Neural crest cell (in vitro differentiated cells): ENCODE measurements at regions not wholly inside any gene's neighbourhood (a gene's known extent, or its start where the extent isn't known, plus 50 kb on each side); places are given as distances from the start of the nearest gene placed in this dataset.

ENCODE experiments used
- DNase-seq: peaks from one replicate; pipeline ENCODE4 v3.0.0; 2021; ENCODE audit warnings: low read depth, mixed read lengths, low spot score
- H3K27ac Mint-ChIP-seq: one replicate; pipeline ENCODE4 v1.8.0; 2021; ENCODE audit warnings: mild to moderate bottlenecking, mixed read lengths; ENCODE audit not compliant: unreplicated experiment
- H3K27me3 Mint-ChIP-seq: 2 replicates; pipeline ENCODE4 v1.8.0; 2021; ENCODE audit warnings: low read depth, mild to moderate bottlenecking, mixed read lengths
- H3K36me3 Mint-ChIP-seq: 2 replicates; pipeline ENCODE4 v1.8.0; 2021; ENCODE audit warnings: low read depth, mild to moderate bottlenecking, mixed read lengths
- H3K4me1 Mint-ChIP-seq: 2 replicates; pipeline ENCODE4 v1.8.0; 2021; ENCODE audit warnings: mixed read lengths
- H3K4me3 Mint-ChIP-seq: one replicate; pipeline ENCODE4 v1.8.0; 2021; ENCODE audit warnings: mild to moderate bottlenecking, mixed read lengths
- H3K9me3 Mint-ChIP-seq: 2 replicates; pipeline ENCODE4 v1.8.0; 2021; ENCODE audit warnings: mixed read lengths
- TF ChIP-seq, protein P1 (sequence below): fragments of 200-600 bp; sonication (generic); conservative IDR thresholded peaks from 2 replicates; pipeline ENCODE4 v1.5.0; 2021; ENCODE audit warnings: antibody characterized with exemption, mild to moderate bottlenecking

DNA sequence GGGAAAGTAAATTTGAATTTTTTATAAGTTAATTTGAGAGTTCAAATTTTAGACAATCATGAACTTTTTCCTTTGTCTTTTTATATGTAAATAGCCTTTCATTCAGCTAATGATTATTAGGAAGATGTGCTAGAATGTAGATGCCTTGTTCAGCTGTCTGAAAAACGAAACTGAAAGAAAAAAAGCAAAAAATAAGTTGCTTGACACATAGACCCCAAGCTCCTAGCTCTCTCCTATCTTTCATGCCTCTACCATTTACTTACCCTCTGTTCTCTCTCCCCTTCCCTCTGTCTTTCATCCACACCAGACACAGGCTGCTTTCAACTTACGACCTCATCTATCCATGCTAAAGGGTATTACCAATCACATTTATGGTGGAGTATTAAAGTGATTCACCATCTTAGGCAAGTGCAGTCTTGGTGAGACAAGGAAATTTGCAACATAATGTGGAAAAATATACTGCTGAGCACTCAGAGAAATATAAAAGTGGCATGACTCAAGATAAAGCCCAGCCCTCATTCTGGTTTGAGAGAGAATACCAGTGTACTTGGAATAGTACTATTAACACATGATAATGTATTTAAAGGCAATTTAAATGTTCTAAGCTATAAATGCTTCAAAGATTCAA, 425.6 kb downstream of the SUCLG1 start:
- peaks cover 9% of the 10 kb centered on the region for H3K4me1 Mint-ChIP-seq
- H3K27me3 Mint-ChIP-seq = no peaks in the 10 kb centered on the region
- H3K36me3 Mint-ChIP-seq = no peaks in the 10 kb centered on the region
- TF ChIP-seq, protein P1, sequence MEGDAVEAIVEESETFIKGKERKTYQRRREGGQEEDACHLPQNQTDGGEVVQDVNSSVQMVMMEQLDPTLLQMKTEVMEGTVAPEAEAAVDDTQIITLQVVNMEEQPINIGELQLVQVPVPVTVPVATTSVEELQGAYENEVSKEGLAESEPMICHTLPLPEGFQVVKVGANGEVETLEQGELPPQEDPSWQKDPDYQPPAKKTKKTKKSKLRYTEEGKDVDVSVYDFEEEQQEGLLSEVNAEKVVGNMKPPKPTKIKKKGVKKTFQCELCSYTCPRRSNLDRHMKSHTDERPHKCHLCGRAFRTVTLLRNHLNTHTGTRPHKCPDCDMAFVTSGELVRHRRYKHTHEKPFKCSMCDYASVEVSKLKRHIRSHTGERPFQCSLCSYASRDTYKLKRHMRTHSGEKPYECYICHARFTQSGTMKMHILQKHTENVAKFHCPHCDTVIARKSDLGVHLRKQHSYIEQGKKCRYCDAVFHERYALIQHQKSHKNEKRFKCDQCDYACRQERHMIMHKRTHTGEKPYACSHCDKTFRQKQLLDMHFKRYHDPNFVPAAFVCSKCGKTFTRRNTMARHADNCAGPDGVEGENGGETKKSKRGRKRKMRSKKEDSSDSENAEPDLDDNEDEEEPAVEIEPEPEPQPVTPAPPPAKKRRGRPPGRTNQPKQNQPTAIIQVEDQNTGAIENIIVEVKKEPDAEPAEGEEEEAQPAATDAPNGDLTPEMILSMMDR = no peak
- no peak for DNase-seq
- H3K27ac Mint-ChIP-seq = no peak overlapping the region
- no peaks in the 10 kb centered on the region for H3K9me3 Mint-ChIP-seq
- no peak overlapping the region for H3K4me3 Mint-ChIP-seq

- no peaks in the 10 kb centered on the region for H3K27me3 Mint-ChIP-seq
- no peaks in the 10 kb centered on the region for H3K9me3 Mint-ChIP-seq
- DNase-seq = no peak
- H3K36me3 Mint-ChIP-seq = no peaks in the 10 kb centered on the region
- H3K4me3 Mint-ChIP-seq = no peak overlapping the region
- no peak overlapping the region for H3K27ac Mint-ChIP-seq
- peaks cover 11% of the 10 kb centered on the region for H3K4me1 Mint-ChIP-seq
- TF ChIP-seq, protein P1 = no peak
Measured at GRCh38 chr2:84031312-84032050, 427.6 kb downstream of the SUCLG1 start.

DNA sequence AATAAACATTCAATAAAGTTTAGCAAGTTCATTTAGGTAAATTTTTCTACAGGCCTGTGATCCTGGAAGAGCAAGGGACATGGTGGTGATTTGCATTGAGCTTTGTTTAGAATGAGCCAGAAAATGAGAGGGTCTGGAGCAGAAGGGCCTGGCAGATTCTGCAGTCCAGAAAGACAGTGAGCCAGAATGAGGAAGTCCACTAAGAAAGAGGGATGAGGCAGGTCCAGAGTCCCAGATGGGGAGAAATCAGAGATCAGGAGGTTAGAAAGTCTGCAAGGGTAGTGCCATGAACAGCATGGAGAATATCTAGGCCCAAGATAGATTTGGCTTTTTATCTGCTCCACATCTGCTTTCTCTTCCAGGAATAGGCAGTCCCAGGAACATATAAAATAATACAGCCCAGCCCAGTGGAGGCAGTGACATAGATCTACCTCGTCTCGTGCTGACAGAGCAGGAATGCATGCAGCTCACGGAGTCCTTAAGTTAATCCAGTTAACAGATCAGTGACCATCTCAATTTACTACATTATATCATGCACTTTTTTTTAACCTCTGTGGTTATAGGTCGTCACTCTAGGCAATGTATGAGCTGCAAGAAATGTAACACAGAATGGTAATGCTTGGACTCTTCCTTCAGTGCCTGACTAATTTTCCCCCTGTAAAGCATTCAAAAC, 429.0 kb downstream of the SUCLG1 start:
- H3K4me3 Mint-ChIP-seq = no peak overlapping the region
- H3K9me3 Mint-ChIP-seq = no peaks in the 10 kb centered on the region
- no peak overlapping the region for H3K27ac Mint-ChIP-seq
- H3K36me3 Mint-ChIP-seq = no peaks in the 10 kb centered on the region
- H3K4me1 Mint-ChIP-seq = peaks cover 11% of the 10 kb centered on the region
- H3K27me3 Mint-ChIP-seq = no peaks in the 10 kb centered on the region
- DNase-seq = no peak
- TF ChIP-seq, protein P1 = no peak

DNA sequence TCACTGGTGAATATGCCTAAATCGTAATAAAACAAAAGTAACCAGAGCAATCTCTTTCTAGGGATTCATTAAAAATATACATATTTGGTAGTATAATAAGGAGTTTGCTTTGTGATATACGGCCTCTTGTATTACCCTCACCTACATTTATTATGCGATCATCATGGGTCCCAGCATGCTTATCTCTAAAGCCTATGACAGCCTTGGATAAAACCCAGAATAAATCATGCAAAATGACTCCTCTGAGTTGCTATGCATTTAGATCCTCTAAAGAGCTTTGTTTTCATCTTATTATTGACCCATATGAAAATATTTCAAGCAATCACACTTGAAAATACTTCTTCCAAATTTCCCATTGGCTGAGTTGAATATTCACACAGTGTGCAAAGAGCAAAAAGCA, 432.3 kb downstream of the SUCLG1 start:
- Mint-ChIP-seq H3K27me3 (no peaks in the 10 kb centered on the region), H3K36me3 (no peaks in the 10 kb centered on the region), H3K4me1 (peaks cover 11% of the 10 kb centered on the region), H3K9me3 (no peaks in the 10 kb centered on the region), H3K4me3 (no peak overlapping the region), H3K27ac (no peak overlapping the region)
- no peak for DNase-seq
- TF ChIP-seq, protein P1 = no peak

- Mint-ChIP-seq H3K27me3 (no peaks in the 10 kb centered on the region), H3K9me3 (no peaks in the 10 kb centered on the region), H3K4me1 (no peaks in the 10 kb centered on the region), H3K36me3 (no peaks in the 10 kb centered on the region), H3K27ac (no peak overlapping the region), H3K4me3 (no peak overlapping the region)
- TF ChIP-seq, protein P1 = peak; percentile 82
- DNase-seq = peak; percentile 56
Measured at GRCh38 chr2:84022810-84023431, 436.2 kb downstream of the SUCLG1 start.
